ENCODE measurements at regions not wholly inside any gene's neighbourhood (a gene's known extent, or its start where the extent isn't known, plus 50 kb on each side); places are given as distances from the start of the nearest gene placed in this dataset.

DNA sequence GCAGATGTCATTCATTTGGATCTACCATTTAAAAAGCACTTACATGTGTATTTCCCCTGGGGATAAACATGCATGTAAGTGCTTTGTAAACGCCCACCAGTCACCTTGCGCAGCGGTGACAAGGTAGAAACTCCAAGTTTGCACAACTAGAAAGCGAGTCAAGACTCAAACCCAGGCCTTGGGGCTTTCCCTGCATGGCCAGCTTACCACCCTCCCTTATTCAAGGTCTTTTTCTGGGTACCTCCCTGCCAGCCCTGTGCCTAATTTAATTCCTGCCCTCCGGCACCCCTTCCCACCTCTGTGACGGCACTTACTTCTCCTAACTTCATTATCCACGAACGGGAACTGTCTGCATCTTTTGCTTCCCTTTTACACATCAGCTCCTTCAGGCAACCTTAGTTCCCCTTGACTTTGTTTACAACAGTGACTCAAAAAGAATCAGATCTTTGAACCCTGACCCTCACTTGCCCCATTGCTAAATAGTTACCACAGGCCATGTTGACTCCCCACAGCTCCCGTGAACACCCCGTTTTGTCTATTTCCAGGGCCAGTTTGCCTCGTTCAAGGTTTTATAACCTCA is 138.3 kb upstream of the ETS2 start:
- no peaks in the 10 kb centered on the region for H3K36me3 ChIP-seq (replicated peaks in 1 of 2; ENCODE audit: control insufficient read depth in 1 of 2, insufficient read depth in 2 of 2, low read length in 2 of 2)
- BruUV-seq (replicated peaks), result no TSS peak
- no peak for FAIRE-seq
- ChIA-PET POLR2A (no interaction called here), CTCF (ENCODE audit: low intra/inter-chr PET ratio, low total read pairs) (no interaction called here)
- no peak overlapping the region for H3K9ac ChIP-seq (ENCODE audit: insufficient read depth, low read depth, low read length)
- ATAC-seq, result no peak
- 31% methylated on average over 11 of the region's 11 CpGs for WGBS (ENCODE audit: low lambda C conversion rate)
- no peak overlapping the region for H3K4me3 ChIP-seq (replicated peaks in 1 of 3; ENCODE audit: insufficient read depth in 1 of 3, low read depth in 2 of 3, low read length in 3 of 3)
- peak overlapping the region; percentile 21; the same call in 1 of the 2 replicates for H3K4me2 ChIP-seq (ENCODE audit: low read depth, low read length)
- H3K27ac ChIP-seq (ENCODE audit: extremely low read length, insufficient read depth, low read length), result no peak overlapping the region
- peaks cover 20% of the 10 kb centered on the region for H3K4me1 ChIP-seq (ENCODE audit: insufficient read depth, low read length)
- intact Hi-C loops (cut with micrococcal nuclease; ENCODE audit: unreplicated experiment) (no loop called here), in situ Hi-C loops (cut with HindIII; ENCODE audit: extremely low pct_ligation_motif_present, low pct_unique_long_range_greater_than_20kb) (no loop called here)
- no peaks in the 10 kb centered on the region for H3K9me3 ChIP-seq (ENCODE audit: low read length)
- TF ChIP-seq ZNF30 (CRISPR knock-in tag; IDR thresholded peaks at IDR 0.05) (no peak), RARA (CRISPR knock-in tag; IDR thresholded peaks at IDR 0.05) (peak; percentile 48; the same call in 1 of the 2 replicates), HNF4A (CRISPR knock-in tag; IDR thresholded peaks at IDR 0.05) (0 out of 2 replicates have a peak, but pooled peaks have one; percentile 8)
- no peaks in the 10 kb centered on the region for H4K20me1 ChIP-seq (ENCODE audit: insufficient read depth, low read length)
- DNase-seq (ENCODE audit: low spot score), result no peak
- H2AFZ ChIP-seq (ENCODE audit: low read length), result no peak overlapping the region
- no peaks in the 10 kb centered on the region for H3K79me2 ChIP-seq (ENCODE audit: insufficient read depth, low read length)
- peaks cover 0 to 10% of the 10 kb centered on the region in 2 experiments; a peak in 2 of 5 replicates for H3K27me3 ChIP-seq (ENCODE audit: control insufficient read depth in 1 of 2, insufficient read depth in 2 of 2, low read length in 2 of 2)

- ChIA-PET POLR2A (no interaction called here), CTCF (ENCODE audit: low intra/inter-chr PET ratio, low total read pairs) (no interaction called here)
- no peaks in the 10 kb centered on the region for H3K79me2 ChIP-seq (ENCODE audit: insufficient read depth, low read length)
- H3K4me3 ChIP-seq (replicated peaks in 1 of 3; ENCODE audit: insufficient read depth in 1 of 3, low read depth in 2 of 3, low read length in 3 of 3), result no peak overlapping the region
- H3K4me1 ChIP-seq (ENCODE audit: insufficient read depth, low read length), result peaks cover 20% of the 10 kb centered on the region
- no peak overlapping the region for H2AFZ ChIP-seq (ENCODE audit: low read length)
- H3K27ac ChIP-seq (ENCODE audit: extremely low read length, insufficient read depth, low read length), result no peak overlapping the region
- intact Hi-C loops (cut with micrococcal nuclease; ENCODE audit: unreplicated experiment) (loop anchor here (2.0 kb wide), 1 partner anchor 471 kb away; no protein-coding TSS in a partner anchor), in situ Hi-C loops (cut with HindIII; ENCODE audit: extremely low pct_ligation_motif_present, low pct_unique_long_range_greater_than_20kb) (no loop called here)
- DNase-seq (ENCODE audit: low spot score), result no peak
- no peaks in the 10 kb centered on the region for H4K20me1 ChIP-seq (ENCODE audit: insufficient read depth, low read length)
- no peak for TF ChIP-seq NFKB2 (CRISPR knock-in tag; IDR thresholded peaks at IDR 0.05; ENCODE audit: borderline replicate concordance)
- no peak for TF ChIP-seq PLRG1 (conservative IDR thresholded peaks at IDR 0.05)
- TF ChIP-seq ZFP36 (IDR thresholded peaks at IDR 0.05; ENCODE audit: borderline replicate concordance, low read depth, low read length, partially characterized antibody), result no peak
- no peak for TF ChIP-seq ZNF3 (CRISPR knock-in tag; IDR thresholded peaks at IDR 0.05)
- no peak for TF ChIP-seq SRF (IDR thresholded peaks at IDR 0.05; ENCODE audit: low read depth, low read length)
- no peak for TF ChIP-seq MIER2 (CRISPR knock-in tag; IDR thresholded peaks at IDR 0.05)
- no peak for TF ChIP-seq NCOR1 (IDR thresholded peaks at IDR 0.05; ENCODE audit: borderline replicate concordance, low read length)
- no peak for TF ChIP-seq PHF21A (CRISPR knock-in tag; IDR thresholded peaks at IDR 0.05)
- TF ChIP-seq MEIS2 (CRISPR knock-in tag; IDR thresholded peaks at IDR 0.05), result no peak
- TF ChIP-seq PRMT3 (CRISPR knock-in tag; IDR thresholded peaks at IDR 0.05; ENCODE audit: borderline replicate concordance, low read depth), result no peak
- no peak for TF ChIP-seq ZNF235 (CRISPR knock-in tag; IDR thresholded peaks at IDR 0.05; ENCODE audit: borderline replicate concordance)
- no peak for TF ChIP-seq ARID2 (CRISPR knock-in tag; IDR thresholded peaks at IDR 0.05; ENCODE audit: borderline replicate concordance)
- TF ChIP-seq HMG20B (CRISPR knock-in tag; conservative IDR thresholded peaks at IDR 0.05), result no peak
- TF ChIP-seq HDAC2 (CRISPR knock-in tag; IDR thresholded peaks at IDR 0.05), result no peak
- TF ChIP-seq, protein P1, sequence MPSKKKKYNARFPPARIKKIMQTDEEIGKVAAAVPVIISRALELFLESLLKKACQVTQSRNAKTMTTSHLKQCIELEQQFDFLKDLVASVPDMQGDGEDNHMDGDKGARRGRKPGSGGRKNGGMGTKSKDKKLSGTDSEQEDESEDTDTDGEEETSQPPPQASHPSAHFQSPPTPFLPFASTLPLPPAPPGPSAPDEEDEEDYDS (CRISPR knock-in tag; IDR thresholded peaks at IDR 0.05), result no peak
- H3K27me3 ChIP-seq (ENCODE audit: control insufficient read depth in 1 of 2, insufficient read depth in 2 of 2, low read length in 2 of 2), result peaks cover 0 to 4% of the 10 kb centered on the region in 2 experiments; a peak in 2 of 5 replicates
- FAIRE-seq, result no peak
- 14% methylated on average over 1 of the region's 1 CpG for WGBS (ENCODE audit: low lambda C conversion rate)
- H3K9me3 ChIP-seq (ENCODE audit: low read length), result no peaks in the 10 kb centered on the region
- no peak; the same call in 1 of the 3 replicates for ATAC-seq
- no peaks in the 10 kb centered on the region for H3K36me3 ChIP-seq (replicated peaks in 1 of 2; ENCODE audit: control insufficient read depth in 1 of 2, insufficient read depth in 2 of 2, low read length in 2 of 2)
- H3K4me2 ChIP-seq (ENCODE audit: low read depth, low read length), result no peak overlapping the region
- no peak overlapping the region for H3K9ac ChIP-seq (ENCODE audit: insufficient read depth, low read depth, low read length)
- no TSS peak for BruUV-seq (replicated peaks)
These were observed 137.7 kb upstream of the ETS2 start for GRCh38 chr21:38668067-38668466.
